ENCODE measurements at regions not wholly inside any gene's neighbourhood (a gene's known extent, or its start where the extent isn't known, plus 50 kb on each side); places are given as distances from the start of the nearest gene placed in this dataset.

GRCh38 chr18:22084547-22084946 is 84.8 kb upstream of the GATA6 start (continued):
- TF ChIP-seq, protein P1, sequence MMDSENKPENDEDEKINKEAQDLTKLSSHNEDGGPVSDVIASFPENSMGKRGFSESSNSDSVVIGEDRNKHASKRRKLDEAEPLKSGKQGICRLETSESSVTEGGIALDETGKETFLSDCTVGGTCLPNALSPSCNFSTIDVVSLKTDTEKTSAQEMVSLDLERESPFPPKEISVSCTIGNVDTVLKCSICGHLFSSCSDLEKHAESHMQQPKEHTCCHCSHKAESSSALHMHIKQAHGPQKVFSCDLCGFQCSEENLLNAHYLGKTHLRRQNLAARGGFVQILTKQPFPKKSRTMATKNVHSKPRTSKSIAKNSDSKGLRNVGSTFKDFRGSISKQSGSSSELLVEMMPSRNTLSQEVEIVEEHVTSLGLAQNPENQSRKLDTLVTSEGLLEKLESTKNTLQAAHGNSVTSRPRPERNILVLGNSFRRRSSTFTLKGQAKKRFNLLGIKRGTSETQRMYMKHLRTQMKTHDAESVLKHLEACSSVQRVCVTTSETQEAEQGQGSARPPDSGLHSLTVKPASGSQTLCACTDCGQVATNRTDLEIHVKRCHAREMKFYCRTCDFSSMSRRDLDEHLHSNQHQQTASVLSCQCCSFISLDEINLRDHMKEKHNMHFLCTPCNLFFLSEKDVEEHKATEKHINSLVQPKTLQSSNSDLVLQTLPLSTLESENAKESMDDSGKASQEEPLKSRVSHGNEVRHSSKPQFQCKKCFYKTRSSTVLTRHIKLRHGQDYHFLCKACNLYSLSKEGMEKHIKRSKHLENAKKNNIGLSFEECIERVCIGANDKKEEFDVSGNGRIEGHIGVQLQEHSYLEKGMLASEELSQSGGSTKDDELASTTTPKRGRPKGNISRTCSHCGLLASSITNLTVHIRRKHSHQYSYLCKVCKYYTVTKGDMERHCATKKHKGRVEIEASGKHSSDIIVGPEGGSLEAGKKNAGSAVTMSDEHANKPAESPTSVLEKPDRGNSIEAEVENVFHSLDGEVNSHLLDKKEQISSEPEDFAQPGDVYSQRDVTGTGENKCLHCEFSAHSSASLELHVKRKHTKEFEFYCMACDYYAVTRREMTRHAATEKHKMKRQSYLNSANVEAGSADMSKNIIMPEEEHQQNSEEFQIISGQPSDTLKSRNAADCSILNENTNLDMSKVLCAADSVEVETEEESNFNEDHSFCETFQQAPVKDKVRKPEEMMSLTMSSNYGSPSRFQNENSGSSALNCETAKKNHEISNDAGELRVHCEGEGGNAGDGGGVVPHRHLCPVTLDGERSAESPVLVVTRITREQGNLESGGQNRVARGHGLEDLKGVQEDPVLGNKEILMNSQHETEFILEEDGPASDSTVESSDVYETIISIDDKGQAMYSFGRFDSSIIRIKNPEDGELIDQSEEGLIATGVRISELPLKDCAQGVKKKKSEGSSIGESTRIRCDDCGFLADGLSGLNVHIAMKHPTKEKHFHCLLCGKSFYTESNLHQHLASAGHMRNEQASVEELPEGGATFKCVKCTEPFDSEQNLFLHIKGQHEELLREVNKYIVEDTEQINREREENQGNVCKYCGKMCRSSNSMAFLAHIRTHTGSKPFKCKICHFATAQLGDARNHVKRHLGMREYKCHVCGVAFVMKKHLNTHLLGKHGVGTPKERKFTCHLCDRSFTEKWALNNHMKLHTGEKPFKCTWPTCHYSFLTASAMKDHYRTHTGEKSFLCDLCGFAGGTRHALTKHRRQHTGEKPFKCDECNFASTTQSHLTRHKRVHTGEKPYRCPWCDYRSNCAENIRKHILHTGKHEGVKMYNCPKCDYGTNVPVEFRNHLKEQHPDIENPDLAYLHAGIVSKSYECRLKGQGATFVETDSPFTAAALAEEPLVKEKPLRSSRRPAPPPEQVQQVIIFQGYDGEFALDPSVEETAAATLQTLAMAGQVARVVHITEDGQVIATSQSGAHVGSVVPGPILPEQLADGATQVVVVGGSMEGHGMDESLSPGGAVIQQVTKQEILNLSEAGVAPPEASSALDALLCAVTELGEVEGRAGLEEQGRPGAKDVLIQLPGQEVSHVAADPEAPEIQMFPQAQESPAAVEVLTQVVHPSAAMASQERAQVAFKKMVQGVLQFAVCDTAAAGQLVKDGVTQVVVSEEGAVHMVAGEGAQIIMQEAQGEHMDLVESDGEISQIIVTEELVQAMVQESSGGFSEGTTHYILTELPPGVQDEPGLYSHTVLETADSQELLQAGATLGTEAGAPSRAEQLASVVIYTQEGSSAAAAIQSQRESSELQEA (CRISPR knock-in tag; IDR thresholded peaks at IDR 0.05; ENCODE audit: not compliant biosample characterization): no peak
- TF ChIP-seq, protein P2, sequence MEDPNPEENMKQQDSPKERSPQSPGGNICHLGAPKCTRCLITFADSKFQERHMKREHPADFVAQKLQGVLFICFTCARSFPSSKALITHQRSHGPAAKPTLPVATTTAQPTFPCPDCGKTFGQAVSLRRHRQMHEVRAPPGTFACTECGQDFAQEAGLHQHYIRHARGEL (CRISPR knock-in tag; IDR thresholded peaks at IDR 0.05): no peak
- TF ChIP-seq, protein P3, sequence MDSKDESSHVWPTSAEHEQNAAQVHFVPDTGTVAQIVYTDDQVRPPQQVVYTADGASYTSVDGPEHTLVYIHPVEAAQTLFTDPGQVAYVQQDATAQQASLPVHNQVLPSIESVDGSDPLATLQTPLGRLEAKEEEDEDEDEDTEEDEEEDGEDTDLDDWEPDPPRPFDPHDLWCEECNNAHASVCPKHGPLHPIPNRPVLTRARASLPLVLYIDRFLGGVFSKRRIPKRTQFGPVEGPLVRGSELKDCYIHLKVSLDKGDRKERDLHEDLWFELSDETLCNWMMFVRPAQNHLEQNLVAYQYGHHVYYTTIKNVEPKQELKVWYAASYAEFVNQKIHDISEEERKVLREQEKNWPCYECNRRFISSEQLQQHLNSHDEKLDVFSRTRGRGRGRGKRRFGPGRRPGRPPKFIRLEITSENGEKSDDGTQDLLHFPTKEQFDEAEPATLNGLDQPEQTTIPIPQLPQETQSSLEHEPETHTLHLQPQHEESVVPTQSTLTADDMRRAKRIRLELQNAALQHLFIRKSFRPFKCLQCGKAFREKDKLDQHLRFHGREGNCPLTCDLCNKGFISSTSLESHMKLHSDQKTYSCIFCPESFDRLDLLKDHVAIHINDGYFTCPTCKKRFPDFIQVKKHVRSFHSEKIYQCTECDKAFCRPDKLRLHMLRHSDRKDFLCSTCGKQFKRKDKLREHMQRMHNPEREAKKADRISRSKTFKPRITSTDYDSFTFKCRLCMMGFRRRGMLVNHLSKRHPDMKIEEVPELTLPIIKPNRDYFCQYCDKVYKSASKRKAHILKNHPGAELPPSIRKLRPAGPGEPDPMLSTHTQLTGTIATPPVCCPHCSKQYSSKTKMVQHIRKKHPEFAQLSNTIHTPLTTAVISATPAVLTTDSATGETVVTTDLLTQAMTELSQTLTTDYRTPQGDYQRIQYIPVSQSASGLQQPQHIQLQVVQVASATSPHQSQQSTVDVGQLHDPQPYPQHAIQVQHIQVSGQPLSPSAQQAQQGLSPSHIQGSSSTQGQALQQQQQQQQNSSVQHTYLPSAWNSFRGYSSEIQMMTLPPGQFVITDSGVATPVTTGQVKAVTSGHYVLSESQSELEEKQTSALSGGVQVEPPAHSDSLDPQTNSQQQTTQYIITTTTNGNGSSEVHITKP (CRISPR knock-in tag; IDR thresholded peaks at IDR 0.05; ENCODE audit: low read depth): no peak
- no peak for TF ChIP-seq TFDP2 (CRISPR knock-in tag; IDR thresholded peaks at IDR 0.05)
- TF ChIP-seq HDAC6 (IDR thresholded peaks at IDR 0.05; ENCODE audit: low read depth, low read length): no peak
- no peak for TF ChIP-seq ZNF337 (CRISPR knock-in tag; IDR thresholded peaks at IDR 0.05; ENCODE audit: borderline replicate concordance, low read depth)
- no peak for TF ChIP-seq SOX5 (CRISPR knock-in tag; IDR thresholded peaks at IDR 0.05; ENCODE audit: borderline replicate concordance)
- TF ChIP-seq SRF (IDR thresholded peaks at IDR 0.05; ENCODE audit: low read depth, low read length): no peak
- no peak for TF ChIP-seq PHB2 (IDR thresholded peaks at IDR 0.05; ENCODE audit: partially characterized antibody)
- TF ChIP-seq ZNF574 (CRISPR knock-in tag; IDR thresholded peaks at IDR 0.05): 0 out of 2 replicates have a peak, but pooled peaks have one; percentile 28
- TF ChIP-seq ZNF792 (CRISPR knock-in tag; IDR thresholded peaks at IDR 0.05): no peak
- TF ChIP-seq MAZ (IDR thresholded peaks at IDR 0.05; ENCODE audit: borderline replicate concordance, low read depth, low read length): no peak
- no peak for TF ChIP-seq MAZ (CRISPR knock-in tag; IDR thresholded peaks at IDR 0.05; ENCODE audit: low read depth)
